C4-2B (cell line): ENCODE measurements at regions not wholly inside any gene's neighbourhood (a gene's known extent, or its start where the extent isn't known, plus 50 kb on each side); places are given as distances from the start of the nearest gene placed in this dataset.

ENCODE experiments used
- ZFX ChIP-seq: fragments of 450-650 bp; IDR thresholded peaks from 2 replicates; pipeline ENCODE4 v1.6.1; 2017
- TF ChIP-seq, protein P1 (sequence below): fragments of 450-650 bp; conservative IDR thresholded peaks from 2 replicates; pipeline ENCODE4 v1.5.1; 2017; ENCODE audit warnings: mild to moderate bottlenecking

DNA sequence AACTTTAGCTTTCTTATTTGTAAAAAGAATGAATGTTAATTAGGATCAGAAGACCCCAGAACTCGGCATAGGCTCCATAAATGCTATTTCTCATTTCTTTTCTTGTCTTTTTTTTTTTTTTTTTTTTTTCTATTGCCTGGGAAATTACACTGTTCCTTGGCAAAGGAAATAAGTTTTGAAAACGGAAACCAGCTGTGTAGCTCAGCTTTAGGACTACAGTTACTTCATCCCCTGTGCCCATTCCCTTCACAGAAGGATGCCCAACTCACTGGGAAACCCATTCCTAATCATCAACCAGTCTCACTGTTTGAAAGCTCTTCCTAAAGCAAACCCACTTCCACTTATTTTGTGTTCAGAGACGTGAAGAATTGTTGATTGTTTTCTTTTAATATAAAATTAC is 254.0 kb upstream of the IL12A start:
- TF ChIP-seq, protein P1, sequence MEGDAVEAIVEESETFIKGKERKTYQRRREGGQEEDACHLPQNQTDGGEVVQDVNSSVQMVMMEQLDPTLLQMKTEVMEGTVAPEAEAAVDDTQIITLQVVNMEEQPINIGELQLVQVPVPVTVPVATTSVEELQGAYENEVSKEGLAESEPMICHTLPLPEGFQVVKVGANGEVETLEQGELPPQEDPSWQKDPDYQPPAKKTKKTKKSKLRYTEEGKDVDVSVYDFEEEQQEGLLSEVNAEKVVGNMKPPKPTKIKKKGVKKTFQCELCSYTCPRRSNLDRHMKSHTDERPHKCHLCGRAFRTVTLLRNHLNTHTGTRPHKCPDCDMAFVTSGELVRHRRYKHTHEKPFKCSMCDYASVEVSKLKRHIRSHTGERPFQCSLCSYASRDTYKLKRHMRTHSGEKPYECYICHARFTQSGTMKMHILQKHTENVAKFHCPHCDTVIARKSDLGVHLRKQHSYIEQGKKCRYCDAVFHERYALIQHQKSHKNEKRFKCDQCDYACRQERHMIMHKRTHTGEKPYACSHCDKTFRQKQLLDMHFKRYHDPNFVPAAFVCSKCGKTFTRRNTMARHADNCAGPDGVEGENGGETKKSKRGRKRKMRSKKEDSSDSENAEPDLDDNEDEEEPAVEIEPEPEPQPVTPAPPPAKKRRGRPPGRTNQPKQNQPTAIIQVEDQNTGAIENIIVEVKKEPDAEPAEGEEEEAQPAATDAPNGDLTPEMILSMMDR = no peak
- no peak for TF ChIP-seq ZFX
